ENCODE measurements at regions not wholly inside any gene's neighbourhood (a gene's known extent, or its start where the extent isn't known, plus 50 kb on each side); places are given as distances from the start of the nearest gene placed in this dataset.

DNA sequence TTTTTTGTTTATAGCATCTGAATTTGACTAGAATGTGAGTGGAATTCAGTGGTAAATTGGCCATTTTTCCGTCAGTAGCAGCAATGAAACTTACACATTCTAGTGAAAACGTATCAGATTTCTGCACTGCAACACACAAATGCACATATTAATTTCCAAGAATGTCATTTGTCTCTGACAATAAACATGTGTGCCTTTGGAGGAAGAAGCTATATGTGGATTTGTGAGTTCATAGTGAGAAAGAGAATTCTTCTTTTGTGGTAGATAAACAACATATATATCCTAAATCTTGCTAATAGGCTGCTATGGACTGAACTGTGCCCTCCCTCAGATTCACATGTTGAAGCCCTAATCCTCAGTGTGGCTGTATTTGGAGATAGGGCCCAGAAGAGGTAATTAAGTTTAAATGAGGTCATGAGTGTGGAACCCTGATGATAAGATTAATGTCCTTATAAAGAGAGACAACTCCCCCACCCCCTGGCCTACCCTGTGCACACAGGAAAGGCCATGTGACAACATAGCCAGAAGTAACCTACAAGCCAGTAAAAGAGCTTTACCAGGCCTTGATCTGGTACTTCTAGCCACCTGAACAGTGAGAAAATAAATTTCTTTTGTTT is 200.2 kb upstream of the EYA4 start:
- Histone ChIP-seq H3K79me2 (ENCODE audit: insufficient read depth) (no peaks in the 10 kb centered on the region), H3K4me1 (ENCODE audit: control insufficient read depth in 1 of 2, insufficient read depth in 2 of 2, low read depth in 1 of 2, low read length in 1 of 2) (peaks cover 0 to 3% of the 10 kb centered on the region in 2 experiments; a peak in 2 of 4 replicates), H3K27me3 (ENCODE audit: insufficient read depth) (no peaks in the 10 kb centered on the region), H3K9ac (no peak overlapping the region), H3F3A (replicated peaks; ENCODE audit: insufficient read depth) (no peaks in the 10 kb centered on the region), H3K4me2 (no peak overlapping the region), H3K4me3 (ENCODE audit: low read depth in 2 of 2, low read length in 1 of 2) (no peak overlapping the region), H3K36me3 (replicated peaks in 1 of 2; ENCODE audit: control insufficient read depth in 1 of 2, insufficient read depth in 2 of 2, low read length in 1 of 2) (no peaks in the 10 kb centered on the region), H2AFZ (ENCODE audit: low read depth) (no peak overlapping the region), H3K27ac (ENCODE audit: low read depth in 2 of 2, low read length in 1 of 2) (peak overlapping the region in 1 of 2 experiments; percentile 39; a peak in 1 of 4 replicates), H3K9me3 (no peaks in the 10 kb centered on the region), H3K9me2 (no peaks in the 10 kb centered on the region), H4K20me1 (ENCODE audit: insufficient read depth) (no peaks in the 10 kb centered on the region)
- peak; percentile 5 for DNase-seq
- ChIA-PET POLR2A (interaction anchor here (0.7 kb wide), 1 partner anchor 54 kb away, joined by 3 read pairs; no protein-coding TSS in a partner anchor), CTCF (interaction anchor here (0.7 to 2.7 kb wide), 10 partner anchors 8 to 210 kb away, joined by 3 to 12 read pairs (median 4); no protein-coding TSS in a partner anchor)
- TF ChIP-seq EP300 (IDR thresholded peaks at IDR 0.05; ENCODE audit: borderline replicate concordance in 1 of 2, low read depth in 1 of 2, low read length in 1 of 2) (0 out of 4 replicates have a peak, but pooled peaks of 1 of the 2 experiments have one; percentile 16), ELF1 (IDR thresholded peaks at IDR 0.05) (no peak), GATA2 (CRISPR knock-in tag; IDR thresholded peaks at IDR 0.05) (0 out of 2 replicates have a peak, but pooled peaks have one; percentile 20)
- TF ChIP-seq, protein P1, sequence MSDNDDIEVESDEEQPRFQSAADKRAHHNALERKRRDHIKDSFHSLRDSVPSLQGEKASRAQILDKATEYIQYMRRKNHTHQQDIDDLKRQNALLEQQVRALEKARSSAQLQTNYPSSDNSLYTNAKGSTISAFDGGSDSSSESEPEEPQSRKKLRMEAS (IDR thresholded peaks at IDR 0.05; ENCODE audit: low read depth), result no peak
- TF ChIP-seq, protein P2, sequence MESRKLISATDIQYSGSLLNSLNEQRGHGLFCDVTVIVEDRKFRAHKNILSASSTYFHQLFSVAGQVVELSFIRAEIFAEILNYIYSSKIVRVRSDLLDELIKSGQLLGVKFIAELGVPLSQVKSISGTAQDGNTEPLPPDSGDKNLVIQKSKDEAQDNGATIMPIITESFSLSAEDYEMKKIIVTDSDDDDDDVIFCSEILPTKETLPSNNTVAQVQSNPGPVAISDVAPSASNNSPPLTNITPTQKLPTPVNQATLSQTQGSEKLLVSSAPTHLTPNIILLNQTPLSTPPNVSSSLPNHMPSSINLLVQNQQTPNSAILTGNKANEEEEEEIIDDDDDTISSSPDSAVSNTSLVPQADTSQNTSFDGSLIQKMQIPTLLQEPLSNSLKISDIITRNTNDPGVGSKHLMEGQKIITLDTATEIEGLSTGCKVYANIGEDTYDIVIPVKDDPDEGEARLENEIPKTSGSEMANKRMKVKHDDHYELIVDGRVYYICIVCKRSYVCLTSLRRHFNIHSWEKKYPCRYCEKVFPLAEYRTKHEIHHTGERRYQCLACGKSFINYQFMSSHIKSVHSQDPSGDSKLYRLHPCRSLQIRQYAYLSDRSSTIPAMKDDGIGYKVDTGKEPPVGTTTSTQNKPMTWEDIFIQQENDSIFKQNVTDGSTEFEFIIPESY (IDR thresholded peaks at IDR 0.05; ENCODE audit: borderline replicate concordance, low read depth), result no peak
- WGBS (ENCODE audit: low lambda C conversion rate), result 60% methylated on average over 2 of the region's 2 CpGs

DNA sequence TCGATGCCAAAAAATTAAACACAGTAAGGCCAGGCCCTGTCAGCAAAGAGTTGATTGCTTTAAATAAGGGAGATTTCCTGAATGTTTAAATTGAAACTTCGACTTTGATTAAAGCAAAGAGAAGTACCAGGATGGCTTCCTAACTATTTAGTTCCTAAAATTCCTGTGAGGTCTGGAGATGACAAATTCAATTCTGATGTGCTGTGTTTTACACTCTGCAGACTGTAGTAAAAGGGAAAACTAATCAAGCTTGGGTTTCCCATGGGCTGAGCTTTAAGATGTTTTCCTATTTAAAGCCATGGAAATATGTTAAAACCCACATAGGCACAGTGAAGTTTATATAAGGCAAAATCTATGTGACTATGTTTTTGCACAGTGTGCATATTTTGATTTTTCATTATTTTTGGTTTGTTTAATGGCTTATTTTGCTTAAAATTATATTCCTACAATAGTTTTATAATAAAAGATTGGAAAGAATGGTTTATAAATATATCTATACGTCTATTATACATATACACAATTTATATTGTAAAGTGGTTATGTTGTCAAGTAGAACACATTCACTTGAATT is 198.5 kb upstream of the EYA4 start:
- H3K9me2 ChIP-seq, result no peaks in the 10 kb centered on the region
- H3K4me3 ChIP-seq (ENCODE audit: low read depth in 2 of 2, low read length in 1 of 2), result no peak overlapping the region
- H3F3A ChIP-seq (replicated peaks; ENCODE audit: insufficient read depth), result no peaks in the 10 kb centered on the region
- H3K79me2 ChIP-seq (ENCODE audit: insufficient read depth), result no peaks in the 10 kb centered on the region
- ChIA-PET CTCF (interaction anchor here (1.5 kb wide), 1 partner anchor 10 kb away, joined by 4 read pairs; no protein-coding TSS in a partner anchor), POLR2A (no interaction called here)
- no peak overlapping the region for H3K4me2 ChIP-seq
- no peaks in the 10 kb centered on the region for H4K20me1 ChIP-seq (ENCODE audit: insufficient read depth)
- no peak overlapping the region for H3K9ac ChIP-seq
- no peaks in the 10 kb centered on the region for H3K27me3 ChIP-seq (ENCODE audit: insufficient read depth)
- no peaks in the 10 kb centered on the region for H3K9me3 ChIP-seq
- WGBS (ENCODE audit: low lambda C conversion rate), result 54% methylated on average over 3 of the region's 3 CpGs
- peaks cover 0 to 3% of the 10 kb centered on the region in 2 experiments; a peak in 2 of 4 replicates for H3K4me1 ChIP-seq (ENCODE audit: control insufficient read depth in 1 of 2, insufficient read depth in 2 of 2, low read depth in 1 of 2, low read length in 1 of 2)
- TF ChIP-seq YY1 (IDR thresholded peaks at IDR 0.05; ENCODE audit: low read depth) (no peak), CHD2 (IDR thresholded peaks at IDR 0.05; ENCODE audit: low read length, partially characterized antibody) (no peak), TCF12 (IDR thresholded peaks at IDR 0.05) (peak; percentile 70; the same call in 1 of the 2 replicates)
- TF ChIP-seq, protein P3, sequence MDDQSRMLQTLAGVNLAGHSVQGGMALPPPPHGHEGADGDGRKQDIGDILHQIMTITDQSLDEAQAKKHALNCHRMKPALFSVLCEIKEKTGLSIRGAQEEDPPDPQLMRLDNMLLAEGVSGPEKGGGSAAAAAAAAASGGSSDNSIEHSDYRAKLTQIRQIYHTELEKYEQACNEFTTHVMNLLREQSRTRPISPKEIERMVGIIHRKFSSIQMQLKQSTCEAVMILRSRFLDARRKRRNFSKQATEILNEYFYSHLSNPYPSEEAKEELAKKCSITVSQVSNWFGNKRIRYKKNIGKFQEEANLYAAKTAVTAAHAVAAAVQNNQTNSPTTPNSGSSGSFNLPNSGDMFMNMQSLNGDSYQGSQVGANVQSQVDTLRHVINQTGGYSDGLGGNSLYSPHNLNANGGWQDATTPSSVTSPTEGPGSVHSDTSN (IDR thresholded peaks at IDR 0.05), result 0 out of 2 replicates have a peak, but pooled peaks have one; percentile 15
- H2AFZ ChIP-seq (ENCODE audit: low read depth), result no peak overlapping the region
- DNase-seq, result no peak
- H3K36me3 ChIP-seq (replicated peaks in 1 of 2; ENCODE audit: control insufficient read depth in 1 of 2, insufficient read depth in 2 of 2, low read length in 1 of 2), result no peaks in the 10 kb centered on the region
- H3K27ac ChIP-seq (ENCODE audit: low read depth in 2 of 2, low read length in 1 of 2), result peak overlapping the region in 1 of 2 experiments; percentile 69; a peak in 2 of 4 replicates

Data from SK-N-SH (cell line).